SU-DHL-6 (cell line): ENCODE measurements at regions not wholly inside any gene's neighbourhood (a gene's known extent, or its start where the extent isn't known, plus 50 kb on each side); places are given as distances from the start of the nearest gene placed in this dataset.

ENCODE experiments used
- H2AFZ ChIP-seq: fragments of 200-600 bp; sonication (generic); 2 replicates; pipeline ENCODE4 v1.6.1; 2014; ENCODE audit warnings: low read depth, mild to moderate bottlenecking, moderate library complexity, mixed read lengths, antibody characterized with exemption, low read length; ENCODE audit not compliant: severe bottlenecking
- H3F3A ChIP-seq: fragments of 200-600 bp; shearing (Covaris generic); 2 replicates; pipeline ENCODE4 v1.6.0; 2016; ENCODE audit warnings: antibody characterized with exemption, mild to moderate bottlenecking; ENCODE audit not compliant: insufficient read depth
- H3K27ac ChIP-seq: fragments of 200-600 bp; sonication (generic); 2 replicates; pipeline ENCODE4 v1.5.1; 2016; ENCODE audit warnings: low read depth, mild to moderate bottlenecking, low read length, moderate library complexity, mixed read lengths
- H3K27me3 ChIP-seq: fragments of 200-600 bp; sonication (generic), shearing (Covaris generic); 2 replicates; pipeline ENCODE4 v1.6.0; 2014; ENCODE audit warnings: mild to moderate bottlenecking, low read length
- H3K36me3 ChIP-seq: fragments of 200-600 bp; sonication (generic); 2 replicates; pipeline ENCODE4 v1.6.1; 2014; ENCODE audit warnings: mild to moderate bottlenecking, low read length, mixed read lengths
- H3K4me2 ChIP-seq: fragments of 300-600, 200-600 bp; shearing (Covaris generic), sonication (generic); 2 replicates; pipeline ENCODE4 v1.6.0; 2014; ENCODE audit warnings: low read length, low read depth, mild to moderate bottlenecking; ENCODE audit not compliant: poor library complexity, severe bottlenecking
- H3K4me3 ChIP-seq: fragments of 200-600 bp; sonication (generic); 2 replicates; pipeline ENCODE4 v1.5.1; 2014; ENCODE audit warnings: antibody characterized with exemption, low read length, mild to moderate bottlenecking, mixed read lengths; ENCODE audit not compliant: insufficient read depth, poor library complexity, severe bottlenecking
- H3K79me2 ChIP-seq: fragments of 200-600 bp; sonication (generic); 2 replicates; pipeline ENCODE4 v1.6.1; 2014; ENCODE audit warnings: mild to moderate bottlenecking, low read length, moderate library complexity; ENCODE audit not compliant: insufficient read depth
- H3K9ac ChIP-seq: fragments of 200-600 bp; sonication (generic); 2 replicates; pipeline ENCODE4 v1.7.0; 2014; ENCODE audit warnings: mild to moderate bottlenecking, low read length
- H3K9me2 ChIP-seq: fragments of 200-600 bp; sonication (generic); replicated peaks from 2 replicates; pipeline ENCODE4 v1.6.1; 2014; ENCODE audit warnings: low read length; ENCODE audit not compliant: insufficient read depth
- H3K9me3 ChIP-seq: fragments of 200-600 bp; sonication (generic); 2 replicates; pipeline ENCODE4 v1.6.1; 2014; ENCODE audit warnings: low read length, mixed read lengths; ENCODE audit not compliant: insufficient read depth
- H4K20me1 ChIP-seq: fragments of 200-600 bp; sonication (generic); 2 replicates; pipeline ENCODE4 v1.6.1; 2014; ENCODE audit warnings: low read depth, mild to moderate bottlenecking, antibody characterized with exemption, low read length, moderate library complexity, mixed read lengths
- EZH2phosphoT487 ChIP-seq: fragments of 200-600 bp; sonication (generic), shearing (Covaris generic); conservative IDR thresholded peaks from 2 replicates; pipeline ENCODE4 v1.6.1; 2018; ENCODE audit warnings: mild to moderate bottlenecking, antibody characterized with exemption, low read length, moderate library complexity, mixed read lengths
- TF ChIP-seq, protein P1 (sequence below): fragments of 200-600 bp; sonication (generic); IDR thresholded peaks from one replicate; pipeline ENCODE4 v1.5.1; 2017; ENCODE audit warnings: antibody characterized with exemption, mild to moderate bottlenecking, low read length, moderate library complexity; ENCODE audit not compliant: insufficient read depth, poor library complexity, severe bottlenecking

DNA sequence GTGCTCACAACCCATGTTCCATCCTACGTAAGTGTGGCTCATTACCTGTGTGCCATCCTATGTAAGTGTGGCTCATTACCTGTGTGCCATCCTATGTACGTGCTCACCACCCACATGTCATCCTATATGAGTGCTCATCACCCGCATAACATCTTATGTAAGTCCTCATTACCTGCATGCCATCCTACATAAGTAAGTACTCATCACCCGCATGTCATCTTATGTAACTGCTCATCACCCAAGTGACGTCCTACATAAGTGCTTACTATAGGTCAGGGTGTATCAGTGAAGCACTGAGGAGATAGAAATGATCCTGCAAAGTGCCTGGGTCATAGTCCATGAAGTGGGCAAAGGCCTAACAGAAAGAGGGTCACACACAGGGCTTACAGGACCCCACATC is 93.1 kb downstream of the AXIN2 start:
- Histone ChIP-seq H4K20me1 (no peaks in the 10 kb centered on the region), H3K4me3 (no peak overlapping the region), H3K9me3 (no peaks in the 10 kb centered on the region), H3K27me3 (no peaks in the 10 kb centered on the region), H3K9me2 (no peaks in the 10 kb centered on the region), H3F3A (no peaks in the 10 kb centered on the region), H3K27ac (no peak overlapping the region), H2AFZ (no peak overlapping the region), H3K36me3 (no peaks in the 10 kb centered on the region), H3K9ac (no peak overlapping the region), H3K79me2 (no peaks in the 10 kb centered on the region), H3K4me2 (no peak overlapping the region)
- no peak for TF ChIP-seq EZH2phosphoT487
- TF ChIP-seq, protein P1, sequence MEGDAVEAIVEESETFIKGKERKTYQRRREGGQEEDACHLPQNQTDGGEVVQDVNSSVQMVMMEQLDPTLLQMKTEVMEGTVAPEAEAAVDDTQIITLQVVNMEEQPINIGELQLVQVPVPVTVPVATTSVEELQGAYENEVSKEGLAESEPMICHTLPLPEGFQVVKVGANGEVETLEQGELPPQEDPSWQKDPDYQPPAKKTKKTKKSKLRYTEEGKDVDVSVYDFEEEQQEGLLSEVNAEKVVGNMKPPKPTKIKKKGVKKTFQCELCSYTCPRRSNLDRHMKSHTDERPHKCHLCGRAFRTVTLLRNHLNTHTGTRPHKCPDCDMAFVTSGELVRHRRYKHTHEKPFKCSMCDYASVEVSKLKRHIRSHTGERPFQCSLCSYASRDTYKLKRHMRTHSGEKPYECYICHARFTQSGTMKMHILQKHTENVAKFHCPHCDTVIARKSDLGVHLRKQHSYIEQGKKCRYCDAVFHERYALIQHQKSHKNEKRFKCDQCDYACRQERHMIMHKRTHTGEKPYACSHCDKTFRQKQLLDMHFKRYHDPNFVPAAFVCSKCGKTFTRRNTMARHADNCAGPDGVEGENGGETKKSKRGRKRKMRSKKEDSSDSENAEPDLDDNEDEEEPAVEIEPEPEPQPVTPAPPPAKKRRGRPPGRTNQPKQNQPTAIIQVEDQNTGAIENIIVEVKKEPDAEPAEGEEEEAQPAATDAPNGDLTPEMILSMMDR: no peak

DNA sequence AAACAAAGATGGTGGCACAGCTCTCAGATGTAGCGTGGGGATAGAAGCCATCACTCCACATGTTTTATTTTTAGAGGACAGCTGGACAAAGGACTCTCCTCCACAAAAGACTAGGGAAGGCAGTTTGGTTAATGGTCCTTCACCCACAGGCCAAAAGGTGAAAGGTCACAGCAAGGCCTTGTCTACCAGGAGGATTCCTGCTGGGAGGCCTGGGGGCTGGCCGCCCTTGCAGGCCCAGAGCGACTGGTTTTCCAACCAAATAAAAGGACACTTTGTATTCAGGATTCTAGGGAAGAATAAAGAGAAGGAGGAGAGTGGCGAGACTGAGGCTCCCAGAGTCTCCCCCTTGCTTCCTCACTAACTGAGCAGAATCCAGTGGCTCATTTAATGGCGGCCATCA is 94.3 kb downstream of the AXIN2 start:
- no peaks in the 10 kb centered on the region for H4K20me1 ChIP-seq
- H3K9ac ChIP-seq: no peak overlapping the region
- H3K27me3 ChIP-seq: no peaks in the 10 kb centered on the region
- TF ChIP-seq, protein P1: no peak
- TF ChIP-seq EZH2phosphoT487: no peak
- no peaks in the 10 kb centered on the region for H3K79me2 ChIP-seq
- no peaks in the 10 kb centered on the region for H3K36me3 ChIP-seq
- no peak overlapping the region for H3K27ac ChIP-seq
- H3K4me2 ChIP-seq: no peak overlapping the region
- H3F3A ChIP-seq: no peaks in the 10 kb centered on the region
- no peaks in the 10 kb centered on the region for H3K9me3 ChIP-seq
- no peak overlapping the region for H2AFZ ChIP-seq
- H3K4me3 ChIP-seq: no peak overlapping the region
- no peaks in the 10 kb centered on the region for H3K9me2 ChIP-seq

DNA sequence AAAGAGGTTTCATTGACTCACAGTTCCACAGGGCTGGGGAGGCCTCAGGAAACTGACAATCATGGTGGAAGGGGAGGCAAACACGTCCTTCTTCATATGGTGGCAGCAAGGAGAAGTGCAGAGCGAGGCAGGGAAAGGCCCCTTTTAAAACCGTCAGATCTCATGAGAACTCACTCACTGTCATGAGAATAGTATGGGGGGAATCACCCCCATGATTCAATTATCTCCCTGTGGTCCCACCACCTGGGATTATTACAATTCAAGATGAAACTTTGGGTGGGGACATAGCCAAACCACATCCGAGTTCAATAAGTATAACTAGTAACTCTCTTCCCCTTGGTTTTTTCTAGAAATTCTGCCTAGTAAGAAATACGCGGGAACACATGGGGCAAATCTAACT is 94.9 kb downstream of the AXIN2 start:
- Histone ChIP-seq H3K4me2 (no peak overlapping the region), H3K9me2 (no peaks in the 10 kb centered on the region), H3K27me3 (no peaks in the 10 kb centered on the region), H3K27ac (no peak overlapping the region), H4K20me1 (no peaks in the 10 kb centered on the region), H3K79me2 (no peaks in the 10 kb centered on the region), H3K9me3 (no peaks in the 10 kb centered on the region), H3K9ac (no peak overlapping the region), H2AFZ (no peak overlapping the region), H3K4me3 (no peak overlapping the region), H3K36me3 (no peaks in the 10 kb centered on the region), H3F3A (no peaks in the 10 kb centered on the region)
- TF ChIP-seq, protein P1: no peak
- TF ChIP-seq EZH2phosphoT487: no peak

DNA sequence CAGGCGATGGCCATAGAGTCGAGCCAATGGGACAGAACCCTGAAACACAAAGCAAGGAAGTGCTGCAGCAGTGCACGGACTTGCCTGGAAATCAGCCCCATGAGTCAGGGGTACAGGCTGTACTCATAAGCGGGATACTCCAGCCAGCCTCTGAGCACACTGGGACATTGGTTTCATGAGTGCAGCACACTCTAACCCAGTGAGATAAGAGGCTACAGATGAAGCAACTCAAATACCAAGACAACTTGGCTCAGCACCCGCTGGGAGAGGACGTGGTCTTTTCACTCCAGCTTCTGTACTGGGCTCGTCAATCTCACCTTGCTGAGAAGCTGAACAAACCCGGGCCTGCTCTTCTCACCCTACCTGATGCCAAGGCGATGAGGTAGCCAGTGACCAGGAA is 98.2 kb downstream of the AXIN2 start:
- H2AFZ ChIP-seq: no peak overlapping the region
- H3K9me3 ChIP-seq: no peaks in the 10 kb centered on the region
- TF ChIP-seq EZH2phosphoT487: no peak
- TF ChIP-seq, protein P1: no peak
- no peaks in the 10 kb centered on the region for H3F3A ChIP-seq
- no peaks in the 10 kb centered on the region for H4K20me1 ChIP-seq
- H3K9me2 ChIP-seq: no peaks in the 10 kb centered on the region
- no peaks in the 10 kb centered on the region for H3K27me3 ChIP-seq
- H3K27ac ChIP-seq: no peak overlapping the region
- no peak overlapping the region for H3K4me2 ChIP-seq
- no peaks in the 10 kb centered on the region for H3K36me3 ChIP-seq
- H3K79me2 ChIP-seq: no peaks in the 10 kb centered on the region
- no peak overlapping the region for H3K9ac ChIP-seq
- no peak overlapping the region for H3K4me3 ChIP-seq
